ENCODE measurements at regions not wholly inside any gene's neighbourhood (a gene's known extent, or its start where the extent isn't known, plus 50 kb on each side); places are given as distances from the start of the nearest gene placed in this dataset.

- no peak for TF ChIP-seq ZNF311 (tag by site-specific recombination; IDR thresholded peaks at IDR 0.05; ENCODE audit: borderline replicate concordance)
- no peak for TF ChIP-seq HOXD13 (CRISPR knock-in tag; IDR thresholded peaks at IDR 0.05; ENCODE audit: borderline replicate concordance)
- TF ChIP-seq YY1 (tag by site-specific recombination; IDR thresholded peaks at IDR 0.05) = no peak
- TF ChIP-seq ZNF530 (tag by site-specific recombination; IDR thresholded peaks at IDR 0.05; ENCODE audit: low read depth) = no peak
- TF ChIP-seq, protein P1, sequence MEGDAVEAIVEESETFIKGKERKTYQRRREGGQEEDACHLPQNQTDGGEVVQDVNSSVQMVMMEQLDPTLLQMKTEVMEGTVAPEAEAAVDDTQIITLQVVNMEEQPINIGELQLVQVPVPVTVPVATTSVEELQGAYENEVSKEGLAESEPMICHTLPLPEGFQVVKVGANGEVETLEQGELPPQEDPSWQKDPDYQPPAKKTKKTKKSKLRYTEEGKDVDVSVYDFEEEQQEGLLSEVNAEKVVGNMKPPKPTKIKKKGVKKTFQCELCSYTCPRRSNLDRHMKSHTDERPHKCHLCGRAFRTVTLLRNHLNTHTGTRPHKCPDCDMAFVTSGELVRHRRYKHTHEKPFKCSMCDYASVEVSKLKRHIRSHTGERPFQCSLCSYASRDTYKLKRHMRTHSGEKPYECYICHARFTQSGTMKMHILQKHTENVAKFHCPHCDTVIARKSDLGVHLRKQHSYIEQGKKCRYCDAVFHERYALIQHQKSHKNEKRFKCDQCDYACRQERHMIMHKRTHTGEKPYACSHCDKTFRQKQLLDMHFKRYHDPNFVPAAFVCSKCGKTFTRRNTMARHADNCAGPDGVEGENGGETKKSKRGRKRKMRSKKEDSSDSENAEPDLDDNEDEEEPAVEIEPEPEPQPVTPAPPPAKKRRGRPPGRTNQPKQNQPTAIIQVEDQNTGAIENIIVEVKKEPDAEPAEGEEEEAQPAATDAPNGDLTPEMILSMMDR (tag by site-specific recombination; IDR thresholded peaks at IDR 0.05) = no peak
These were observed 190.1 kb downstream of the ICOS start for GRCh38 chr2:204126705-204127104.

Data from HEK293 (cell line).